ENCODE measurements at regions not wholly inside any gene's neighbourhood (a gene's known extent, or its start where the extent isn't known, plus 50 kb on each side); places are given as distances from the start of the nearest gene placed in this dataset.
A peak's percentile ranks its signal among the peaks of the same experiment; 100 is the strongest.

- no peak for TF ChIP-seq CTCF (IDR thresholded peaks at IDR 0.05)
Measured at GRCh38 chr2:155391613-155392130, 693.2 kb downstream of the KCNJ3 start.

DNA sequence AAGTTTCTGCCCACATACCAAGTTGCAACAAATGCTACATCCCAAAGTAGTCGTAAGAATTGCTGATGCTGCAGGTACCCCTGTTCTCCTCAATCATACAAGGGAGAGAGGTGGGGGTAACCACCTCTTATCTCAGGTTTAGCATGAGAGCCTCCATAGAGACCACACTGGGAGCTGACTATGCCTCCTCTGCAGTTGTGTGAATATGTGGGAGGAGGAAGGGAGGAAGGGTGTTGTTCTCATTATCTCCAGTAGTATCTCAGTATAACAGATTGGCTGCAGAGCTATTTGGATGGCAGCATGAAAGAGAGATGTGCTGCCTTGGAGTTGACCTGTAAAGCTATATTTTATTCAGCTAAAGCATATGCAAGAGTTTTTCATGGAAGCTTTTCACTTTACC, 690.7 kb downstream of the KCNJ3 start:
- no peak for TF ChIP-seq CTCF (IDR thresholded peaks at IDR 0.05)

DNA sequence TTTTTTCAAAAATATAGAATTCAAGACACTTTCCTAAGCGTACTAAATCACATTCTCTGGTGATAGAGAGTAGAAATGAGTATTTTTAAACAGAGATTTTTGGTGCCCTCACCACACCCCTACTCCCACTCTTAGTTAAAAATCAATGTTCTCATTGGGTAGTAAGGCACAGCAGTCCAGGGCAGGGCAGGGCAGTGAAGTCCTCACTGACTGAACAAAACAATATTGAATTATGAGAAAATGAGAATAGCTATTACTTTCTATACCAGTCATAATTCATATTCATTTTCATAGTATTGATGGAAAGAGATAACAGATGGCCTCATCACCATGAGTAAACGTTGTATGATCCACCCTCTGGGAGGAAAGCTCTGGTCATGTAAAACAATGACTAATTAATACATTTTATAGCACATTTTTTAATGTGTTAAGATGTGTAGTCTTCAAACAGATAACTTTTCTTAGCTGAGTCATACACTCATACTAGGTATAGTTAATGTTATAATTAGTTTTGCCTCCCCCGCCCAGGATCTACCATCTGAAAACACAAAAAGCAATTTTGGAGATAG, 686.1 kb downstream of the KCNJ3 start:
- no peak for TF ChIP-seq CTCF (IDR thresholded peaks at IDR 0.05)

GRCh38 chr2:155382776-155383175, 684.3 kb downstream of the KCNJ3 start:
- TF ChIP-seq CTCF (IDR thresholded peaks at IDR 0.05): no peak

GRCh38 chr2:155381436-155381835, 682.9 kb downstream of the KCNJ3 start:
- no peak for TF ChIP-seq CTCF (IDR thresholded peaks at IDR 0.05)

- no peak for TF ChIP-seq CTCF (IDR thresholded peaks at IDR 0.05)
Measured at GRCh38 chr2:155379494-155379893, 681.0 kb downstream of the KCNJ3 start.

DNA sequence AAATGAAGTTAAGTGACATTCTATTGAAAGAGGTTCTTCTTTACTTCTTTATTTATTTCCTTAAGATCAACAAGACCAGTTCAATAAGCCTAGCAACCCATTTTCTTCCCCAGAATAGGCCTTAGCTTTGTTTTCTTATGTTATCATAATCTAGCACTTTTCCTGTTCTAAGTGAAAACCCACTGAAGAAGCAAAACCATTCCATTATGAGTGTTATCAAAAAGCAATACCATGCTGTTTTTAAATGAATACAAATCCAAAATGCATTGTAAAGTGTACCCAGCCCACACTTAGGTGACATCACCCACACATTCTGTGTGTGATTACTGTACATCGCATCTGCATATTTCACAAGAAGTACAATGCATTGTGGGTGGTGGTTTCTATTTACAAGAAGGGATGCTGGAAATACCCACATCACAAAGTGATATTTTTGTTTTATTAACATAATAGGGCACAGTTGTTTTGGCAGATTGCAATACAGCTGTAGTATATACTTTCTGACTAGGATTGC, 679.5 kb downstream of the KCNJ3 start:
- TF ChIP-seq CTCF (IDR thresholded peaks at IDR 0.05): no peak

DNA sequence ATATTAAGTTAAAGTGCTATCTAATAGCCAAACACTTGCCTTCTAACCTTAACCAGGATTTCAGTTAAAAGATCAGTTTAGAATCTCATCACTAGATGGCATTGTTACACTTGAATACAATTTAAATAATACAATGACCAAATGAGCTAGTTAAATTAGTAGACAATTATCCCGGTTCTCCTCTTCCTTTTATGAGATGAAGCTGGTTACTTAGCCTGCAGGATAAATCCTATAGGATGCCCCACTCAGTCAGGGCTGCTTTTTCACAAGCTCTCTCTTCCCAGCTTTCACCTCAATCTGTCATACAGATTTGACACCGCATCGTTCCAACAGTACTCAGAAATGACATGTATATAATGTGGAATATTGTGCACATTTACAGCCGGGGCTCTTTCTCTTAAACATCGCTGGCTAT, 678.8 kb downstream of the KCNJ3 start:
- peak; percentile 55; the same call in 1 of the 2 replicates for TF ChIP-seq CTCF (IDR thresholded peaks at IDR 0.05)
